Activated naive CD8-positive, alpha-beta T cell (primary cell): ENCODE measurements at regions not wholly inside any gene's neighbourhood (a gene's known extent, or its start where the extent isn't known, plus 50 kb on each side); places are given as distances from the start of the nearest gene placed in this dataset.

ENCODE experiments used
- H3K27ac Mint-ChIP-seq: one replicate; pipeline ENCODE4 v1.8.0; 2021; ENCODE audit warnings: mixed read lengths
- H3K27me3 Mint-ChIP-seq: one replicate; pipeline ENCODE4 v1.8.0; 2021; ENCODE audit warnings: mixed read lengths
- H3K36me3 Mint-ChIP-seq: one replicate; pipeline ENCODE4 v1.8.0; 2021; ENCODE audit warnings: mixed read lengths
- H3K4me1 Mint-ChIP-seq: one replicate; pipeline ENCODE4 v1.8.0; 2021; ENCODE audit warnings: low read depth, mixed read lengths
- H3K4me3 Mint-ChIP-seq: one replicate; pipeline ENCODE4 v1.8.0; 2021; ENCODE audit warnings: mild to moderate bottlenecking, mixed read lengths
- H3K9me3 Mint-ChIP-seq: one replicate; pipeline ENCODE4 v1.8.0; 2021; ENCODE audit warnings: low read depth, mixed read lengths

DNA sequence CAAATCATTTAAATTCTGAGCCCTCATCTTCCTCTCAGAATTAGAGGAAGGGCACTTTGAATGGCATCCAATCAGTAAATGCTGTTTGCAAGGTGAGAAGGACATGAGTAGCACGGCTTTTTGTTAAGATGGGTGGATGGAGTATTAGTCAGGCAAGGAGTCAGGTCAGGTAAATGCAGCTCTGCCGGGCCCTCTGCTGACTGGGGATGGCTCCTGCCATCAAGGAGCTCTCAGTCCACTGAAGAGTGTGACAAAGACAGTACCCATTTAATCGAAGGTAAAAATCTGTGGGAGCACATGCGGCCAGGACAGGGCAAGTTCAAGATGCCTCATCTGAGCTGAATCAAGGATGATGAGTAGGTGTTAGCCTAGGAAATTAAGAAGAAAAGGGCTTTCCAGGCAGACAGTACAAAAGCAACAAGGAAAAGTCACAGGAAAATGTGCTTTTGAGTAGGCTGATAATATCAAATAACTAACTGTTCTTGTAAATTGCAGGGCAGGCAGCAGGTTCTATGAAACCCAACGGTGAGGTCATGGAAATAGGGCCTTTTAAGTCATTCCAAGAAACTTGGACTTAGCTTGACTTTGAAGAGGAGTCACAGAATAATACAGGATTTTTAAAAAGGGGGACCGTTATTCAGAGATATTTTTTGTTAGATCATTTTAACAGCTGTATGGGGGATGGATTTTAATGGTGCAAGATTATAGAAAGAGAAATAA, 670.5 kb upstream of the ARGLU1 start:
- Mint-ChIP-seq H3K4me3 (no peak overlapping the region), H3K9me3 (no peaks in the 10 kb centered on the region), H3K27ac (no peak overlapping the region), H3K36me3 (no peaks in the 10 kb centered on the region), H3K4me1 (no peaks in the 10 kb centered on the region), H3K27me3 (peaks cover 2% of the 10 kb centered on the region)

DNA sequence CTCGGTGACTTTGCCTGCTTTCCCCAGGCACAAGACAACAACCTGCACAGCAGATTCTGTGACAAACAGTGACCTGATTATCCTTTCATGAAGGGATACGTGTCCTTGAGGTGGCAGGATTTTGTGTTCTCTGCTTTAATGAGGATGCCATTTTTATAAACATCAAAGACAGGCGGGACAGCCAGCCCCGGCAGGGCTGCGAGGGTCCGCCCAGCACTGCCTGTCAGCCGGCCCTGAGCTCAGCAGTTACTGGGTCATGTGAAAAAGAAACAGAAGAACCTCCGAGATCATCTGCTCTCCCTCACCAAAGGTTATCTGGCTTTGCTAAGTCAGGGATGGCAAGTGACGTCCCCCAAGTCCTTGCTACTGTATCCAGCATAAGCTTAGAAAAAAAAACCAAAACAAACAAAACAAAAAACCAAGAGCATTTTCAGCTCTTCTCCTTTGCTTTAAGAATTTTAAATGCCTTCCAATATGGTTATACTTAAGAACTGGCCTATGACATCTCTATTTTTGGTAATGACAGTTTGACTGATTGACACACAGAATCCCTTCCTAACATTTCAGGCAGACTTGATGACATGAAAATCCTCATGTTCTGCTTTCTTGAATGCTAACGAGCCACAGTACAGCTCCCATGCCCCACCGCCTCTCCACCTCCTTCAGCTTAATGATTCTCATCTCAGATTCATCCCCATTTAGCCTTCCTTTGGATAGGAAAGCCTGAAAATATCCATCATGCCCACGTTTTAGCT, 666.6 kb upstream of the ARGLU1 start:
- H3K4me3 Mint-ChIP-seq, result no peak overlapping the region
- H3K9me3 Mint-ChIP-seq, result no peaks in the 10 kb centered on the region
- H3K27me3 Mint-ChIP-seq, result no peaks in the 10 kb centered on the region
- H3K36me3 Mint-ChIP-seq, result no peaks in the 10 kb centered on the region
- H3K27ac Mint-ChIP-seq, result no peak overlapping the region
- H3K4me1 Mint-ChIP-seq, result no peaks in the 10 kb centered on the region

DNA sequence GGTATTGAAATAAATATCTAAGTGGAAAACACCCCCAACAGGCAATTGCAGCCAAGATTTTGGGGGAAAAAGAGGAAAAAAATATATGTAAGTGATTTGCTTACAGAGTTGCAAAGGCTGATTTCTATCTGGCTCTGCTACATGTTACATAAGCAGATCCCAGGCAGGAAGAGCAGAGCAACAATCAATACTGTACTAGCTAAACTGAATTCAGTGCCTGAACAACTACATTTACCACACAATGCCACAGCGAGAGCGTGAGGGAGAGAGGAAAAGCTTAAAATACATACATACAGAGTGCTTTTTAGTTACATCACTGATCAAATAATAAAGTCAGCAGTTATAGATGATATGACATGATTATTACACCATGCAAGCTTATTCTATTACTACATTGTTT, 665.6 kb upstream of the ARGLU1 start:
- Mint-ChIP-seq H3K27ac (no peak overlapping the region), H3K36me3 (no peaks in the 10 kb centered on the region), H3K4me1 (no peaks in the 10 kb centered on the region), H3K9me3 (no peaks in the 10 kb centered on the region), H3K4me3 (no peak overlapping the region), H3K27me3 (no peaks in the 10 kb centered on the region)

DNA sequence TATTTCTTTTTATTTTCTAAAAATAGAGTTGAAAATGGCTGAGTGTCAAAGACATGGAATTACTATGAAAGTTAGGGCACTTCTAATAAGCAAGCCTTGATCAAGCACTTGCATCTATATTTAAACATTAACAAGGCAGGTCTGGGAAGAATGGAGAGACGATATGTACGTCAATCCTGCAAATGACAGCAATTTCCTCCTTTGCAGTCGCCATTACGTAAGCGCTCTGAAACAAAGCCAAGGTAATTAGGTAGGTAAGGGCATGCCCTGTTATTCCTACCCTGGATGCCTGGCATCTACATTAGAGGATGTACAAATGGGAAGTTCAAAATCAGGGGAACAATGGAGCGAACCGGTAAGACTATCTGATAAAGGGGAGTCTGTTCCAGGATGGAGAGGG, 664.0 kb upstream of the ARGLU1 start:
- no peaks in the 10 kb centered on the region for H3K27me3 Mint-ChIP-seq
- no peaks in the 10 kb centered on the region for H3K4me1 Mint-ChIP-seq
- no peak overlapping the region for H3K27ac Mint-ChIP-seq
- no peak overlapping the region for H3K4me3 Mint-ChIP-seq
- no peaks in the 10 kb centered on the region for H3K36me3 Mint-ChIP-seq
- no peaks in the 10 kb centered on the region for H3K9me3 Mint-ChIP-seq

DNA sequence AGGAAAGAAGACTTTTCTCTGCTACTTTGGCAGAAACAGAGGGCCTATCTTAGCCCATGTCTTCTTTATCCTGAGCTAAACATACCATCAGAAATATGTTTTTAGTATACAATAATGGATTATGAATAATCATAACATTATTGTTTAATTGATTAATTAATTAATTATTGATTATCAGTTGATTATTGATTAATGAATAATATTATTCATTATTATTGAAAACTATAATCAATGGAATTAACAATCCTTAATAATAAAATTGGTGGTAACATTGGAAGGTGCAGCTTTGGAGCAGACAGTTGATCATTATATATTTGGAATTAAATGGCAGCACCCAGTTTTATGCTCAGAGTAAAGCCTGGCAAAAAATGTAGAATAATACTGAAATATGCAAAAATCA, 655.9 kb upstream of the ARGLU1 start:
- H3K9me3 Mint-ChIP-seq, result no peaks in the 10 kb centered on the region
- no peak overlapping the region for H3K4me3 Mint-ChIP-seq
- H3K27ac Mint-ChIP-seq, result no peak overlapping the region
- H3K27me3 Mint-ChIP-seq, result no peaks in the 10 kb centered on the region
- H3K36me3 Mint-ChIP-seq, result no peaks in the 10 kb centered on the region
- H3K4me1 Mint-ChIP-seq, result no peaks in the 10 kb centered on the region

DNA sequence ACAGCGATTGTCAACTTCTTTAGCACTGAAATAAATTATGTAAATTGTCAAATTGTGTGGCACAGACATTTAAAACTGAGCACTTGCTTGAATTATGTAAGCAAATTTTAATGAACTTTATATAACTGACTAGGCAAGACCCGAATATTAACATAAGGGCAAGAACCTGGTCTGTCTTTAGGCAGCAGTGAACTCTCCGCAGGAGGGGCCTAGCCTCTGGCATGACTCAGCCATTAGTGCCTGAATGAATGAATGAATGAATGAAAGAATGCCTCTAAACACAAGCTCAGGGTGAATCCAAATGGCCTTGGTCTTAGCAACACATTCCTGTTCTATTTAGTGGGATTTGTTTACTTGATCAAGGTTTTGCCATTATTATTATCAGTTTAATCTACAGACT, 654.7 kb upstream of the ARGLU1 start:
- Mint-ChIP-seq H3K9me3 (no peaks in the 10 kb centered on the region), H3K27ac (no peak overlapping the region), H3K36me3 (no peaks in the 10 kb centered on the region), H3K27me3 (no peaks in the 10 kb centered on the region), H3K4me1 (no peaks in the 10 kb centered on the region), H3K4me3 (no peak overlapping the region)

DNA sequence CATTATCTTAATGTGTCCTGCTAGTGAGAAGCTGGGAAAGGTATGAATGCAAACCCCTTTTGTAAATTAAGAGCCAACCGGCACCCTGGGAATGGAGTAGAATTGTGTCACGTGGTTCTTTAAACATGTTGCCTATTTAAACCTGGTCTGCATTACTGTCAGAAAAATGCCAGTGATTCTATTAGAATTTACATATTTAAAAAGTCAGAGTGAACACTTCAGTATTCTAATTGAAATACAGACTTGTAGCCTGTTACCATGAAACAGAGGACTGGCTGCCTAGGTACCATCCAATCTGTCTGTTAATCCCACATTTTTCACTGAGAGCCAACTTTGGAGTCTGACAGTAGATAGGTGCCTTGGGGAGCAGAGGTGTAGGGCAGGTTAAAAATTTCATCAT, 652.3 kb upstream of the ARGLU1 start:
- H3K27me3 Mint-ChIP-seq, result no peaks in the 10 kb centered on the region
- H3K9me3 Mint-ChIP-seq, result no peaks in the 10 kb centered on the region
- no peaks in the 10 kb centered on the region for H3K36me3 Mint-ChIP-seq
- no peak overlapping the region for H3K27ac Mint-ChIP-seq
- H3K4me3 Mint-ChIP-seq, result no peak overlapping the region
- H3K4me1 Mint-ChIP-seq, result no peaks in the 10 kb centered on the region

DNA sequence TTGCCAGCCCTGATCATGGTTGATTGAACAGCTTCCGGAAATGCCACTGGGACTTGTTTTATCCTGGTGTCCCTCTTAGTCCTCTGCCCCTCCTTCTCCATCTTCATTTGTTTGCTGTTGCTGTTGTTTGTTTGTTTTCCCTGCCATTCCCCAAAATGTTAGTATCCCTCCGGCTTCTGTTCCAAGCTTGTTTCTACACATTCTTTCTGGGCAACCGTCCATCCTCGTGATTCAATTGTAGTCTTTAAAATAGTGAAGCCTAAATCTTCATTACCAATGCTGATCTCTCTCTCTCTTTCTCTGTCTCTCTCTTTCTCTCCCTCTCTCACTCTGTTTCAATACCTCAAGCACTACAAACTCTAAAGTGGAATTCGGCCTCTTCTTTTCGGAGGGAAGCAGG, 649.3 kb upstream of the ARGLU1 start:
- Mint-ChIP-seq H3K27me3 (no peaks in the 10 kb centered on the region), H3K36me3 (no peaks in the 10 kb centered on the region), H3K4me1 (no peaks in the 10 kb centered on the region), H3K4me3 (no peak overlapping the region), H3K27ac (no peak overlapping the region), H3K9me3 (no peaks in the 10 kb centered on the region)

DNA sequence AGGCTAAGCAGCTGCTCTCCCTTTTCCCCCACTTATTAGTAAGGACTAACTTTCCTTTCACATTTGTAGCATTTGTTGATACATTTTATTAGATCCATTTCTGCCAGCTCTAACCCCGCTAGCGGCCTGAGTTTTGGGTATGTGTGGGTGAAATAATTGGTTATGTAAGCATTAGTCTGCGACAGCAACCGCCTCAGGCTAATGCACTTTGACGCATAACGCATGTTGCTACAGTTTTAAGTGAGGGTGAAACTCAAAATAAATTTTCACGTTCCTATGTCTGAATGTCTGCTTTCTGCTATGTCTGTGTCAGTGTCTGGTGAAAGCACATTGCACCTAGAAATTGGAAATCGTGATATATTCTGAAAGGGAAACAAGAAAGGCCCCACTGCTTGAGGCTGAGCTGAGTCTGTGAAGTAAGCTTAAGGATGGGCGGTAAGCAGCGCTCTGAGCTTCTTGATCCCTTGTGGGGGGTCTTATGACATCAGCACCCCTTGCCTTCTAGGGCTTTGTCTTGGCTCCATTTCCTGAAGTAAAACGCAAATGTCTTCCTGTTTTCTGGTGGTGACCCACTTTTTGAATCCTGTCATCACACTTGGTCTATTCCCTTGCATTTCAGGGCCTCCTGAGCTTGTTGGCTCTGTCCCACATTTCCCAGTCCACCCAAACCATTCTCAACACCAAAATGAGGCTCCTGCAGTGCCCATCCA, 648.3 kb upstream of the ARGLU1 start:
- Mint-ChIP-seq H3K4me1 (no peaks in the 10 kb centered on the region), H3K27ac (no peak overlapping the region), H3K36me3 (no peaks in the 10 kb centered on the region), H3K9me3 (no peaks in the 10 kb centered on the region), H3K27me3 (no peaks in the 10 kb centered on the region), H3K4me3 (no peak overlapping the region)

DNA sequence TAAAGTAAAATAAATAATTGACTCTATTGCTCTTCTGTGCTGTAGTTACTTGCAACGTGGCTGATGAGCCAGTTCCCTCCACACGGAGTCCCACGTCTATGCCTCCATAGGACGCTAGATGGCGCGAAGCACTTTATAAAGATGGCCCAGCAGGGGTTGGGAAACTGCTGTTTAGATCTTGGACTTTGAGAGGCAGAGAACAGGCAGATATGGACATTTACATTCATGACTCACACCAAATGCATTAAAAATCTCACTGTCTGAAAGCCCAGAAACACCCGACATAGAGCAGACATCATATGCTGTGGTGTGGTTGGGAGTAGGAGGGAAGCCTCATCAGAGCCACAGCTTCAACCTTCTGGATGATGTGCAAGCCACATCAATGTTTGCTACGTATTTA, 643.1 kb upstream of the ARGLU1 start:
- Mint-ChIP-seq H3K9me3 (no peaks in the 10 kb centered on the region), H3K4me3 (no peak overlapping the region)

DNA sequence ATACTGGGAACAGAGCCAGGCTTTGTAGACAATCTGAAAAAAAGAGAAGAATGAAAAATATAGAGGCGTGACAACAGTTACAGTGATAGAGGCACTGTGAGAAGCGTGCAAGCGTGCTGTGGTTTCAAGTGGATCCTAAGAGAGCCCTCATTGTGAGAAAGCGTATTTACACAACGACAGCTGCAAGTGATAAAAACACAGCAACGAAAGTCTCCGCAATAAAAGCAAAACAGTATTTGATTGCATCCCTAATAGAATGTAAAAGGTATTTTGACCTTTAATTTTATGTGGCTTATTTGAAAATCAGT, 642.7 kb upstream of the ARGLU1 start:
- Mint-ChIP-seq H3K4me1 (no peaks in the 10 kb centered on the region), H3K27me3 (no peaks in the 10 kb centered on the region), H3K9me3 (no peaks in the 10 kb centered on the region), H3K36me3 (no peaks in the 10 kb centered on the region), H3K27ac (no peak overlapping the region), H3K4me3 (no peak overlapping the region)

More for the DNA sequence above, 643.1 kb upstream of the ARGLU1 start:
- H3K27me3 Mint-ChIP-seq, result no peaks in the 10 kb centered on the region
- no peaks in the 10 kb centered on the region for H3K4me1 Mint-ChIP-seq
- no peaks in the 10 kb centered on the region for H3K36me3 Mint-ChIP-seq
- no peak overlapping the region for H3K27ac Mint-ChIP-seq

DNA sequence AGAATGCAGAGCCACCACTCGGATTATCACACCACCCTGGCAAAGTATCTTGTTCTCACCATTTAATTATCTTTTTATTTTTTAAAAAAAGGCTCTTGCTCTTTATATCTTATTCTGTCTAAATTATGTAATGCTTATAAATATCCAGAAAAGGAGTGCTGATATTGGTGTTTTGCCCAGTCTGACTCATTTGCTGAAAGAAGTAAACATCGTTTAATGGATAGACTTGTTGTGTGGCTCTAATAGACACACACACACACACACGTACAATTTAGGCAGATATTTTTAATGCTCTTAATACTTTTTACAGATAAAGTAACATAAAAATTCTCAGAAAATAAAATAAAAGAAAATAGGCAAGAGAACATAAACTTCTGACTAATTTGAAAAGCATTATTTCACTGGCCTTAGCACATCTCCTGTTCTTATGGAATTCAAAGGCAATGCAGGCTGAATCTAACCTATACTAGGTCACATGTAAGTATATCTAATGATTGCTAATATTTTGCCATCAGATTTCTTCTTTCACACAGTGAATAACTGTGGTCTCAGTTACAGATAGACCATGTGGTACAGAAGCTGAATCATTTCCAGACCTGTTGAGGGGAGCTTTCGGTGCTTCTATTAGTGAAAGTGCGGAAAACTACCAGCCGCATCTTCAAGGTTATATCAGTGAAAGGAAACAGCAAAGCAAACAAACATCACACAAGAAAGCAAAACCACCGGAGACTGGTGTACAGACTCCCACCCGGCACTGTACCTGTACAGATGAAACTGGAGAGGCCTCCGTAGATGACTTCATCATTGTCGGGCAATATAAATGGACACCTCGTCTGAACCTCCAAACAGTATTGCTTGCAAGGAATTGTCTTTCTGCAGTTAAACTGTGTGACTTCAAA, 642.1 kb upstream of the ARGLU1 start:
- Mint-ChIP-seq H3K36me3 (no peaks in the 10 kb centered on the region), H3K9me3 (no peaks in the 10 kb centered on the region), H3K27ac (no peak overlapping the region), H3K4me1 (no peaks in the 10 kb centered on the region), H3K27me3 (peaks cover 3% of the 10 kb centered on the region), H3K4me3 (no peak overlapping the region)

DNA sequence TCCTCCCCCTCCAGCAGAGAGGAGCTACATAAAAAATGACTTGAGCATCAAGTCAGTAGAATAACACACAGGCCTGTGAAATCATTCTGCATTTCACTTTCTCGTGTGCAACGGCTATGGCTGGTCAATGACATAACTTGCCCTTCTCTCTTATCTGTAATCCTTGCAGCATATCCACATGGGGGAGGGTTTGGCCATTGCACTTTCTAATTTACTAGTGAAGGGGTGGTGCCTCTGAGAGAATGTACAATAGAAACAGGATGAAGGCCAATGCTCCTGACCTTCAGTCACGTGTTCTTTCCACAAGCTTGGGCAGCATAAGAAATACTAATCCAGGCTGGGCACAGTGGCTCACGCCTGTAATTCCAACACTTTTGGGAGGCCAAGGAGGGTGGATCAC, 641.0 kb upstream of the ARGLU1 start:
- Mint-ChIP-seq H3K27ac (no peak overlapping the region), H3K4me1 (no peaks in the 10 kb centered on the region), H3K4me3 (no peak overlapping the region), H3K36me3 (no peaks in the 10 kb centered on the region), H3K9me3 (no peaks in the 10 kb centered on the region), H3K27me3 (peaks cover 3% of the 10 kb centered on the region)

DNA sequence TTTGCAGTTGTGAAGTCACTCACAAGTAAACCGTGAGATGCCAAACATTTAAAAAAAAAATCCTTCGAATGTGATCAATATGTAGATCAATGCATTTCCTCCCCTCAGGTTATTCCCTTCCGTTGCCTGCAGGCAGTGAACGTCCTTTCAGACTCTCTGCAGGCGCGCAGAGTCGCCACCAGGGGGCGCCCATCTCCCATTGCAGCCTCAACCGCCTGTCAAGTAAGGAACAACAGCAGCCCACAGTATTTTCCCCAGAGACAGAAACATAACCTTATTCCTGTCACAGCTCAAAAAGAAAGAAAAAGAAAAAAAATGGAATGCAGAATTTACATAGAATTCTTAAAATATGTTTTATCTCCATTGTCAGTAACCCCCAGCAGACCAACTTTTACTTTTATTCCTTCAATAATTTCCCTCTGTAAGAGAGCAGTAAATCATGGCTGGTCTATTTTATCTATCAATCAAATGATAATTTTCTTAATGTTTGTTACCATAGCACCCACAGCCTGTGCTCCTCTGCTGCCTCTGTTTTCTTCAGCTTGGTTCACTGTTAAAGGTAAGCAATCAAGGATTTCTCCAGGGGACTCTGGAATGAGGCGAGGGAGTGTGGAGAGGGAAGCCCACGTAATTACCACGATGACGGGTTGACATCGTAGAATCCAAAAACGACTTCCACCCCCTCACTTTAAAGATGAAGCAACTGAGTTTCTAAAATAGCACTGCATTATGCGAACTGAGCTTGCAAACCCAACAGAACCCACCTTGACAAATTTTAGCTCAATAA, 637.6 kb upstream of the ARGLU1 start:
- Mint-ChIP-seq H3K4me3 (no peak overlapping the region), H3K27ac (no peak overlapping the region), H3K4me1 (no peaks in the 10 kb centered on the region), H3K9me3 (no peaks in the 10 kb centered on the region), H3K36me3 (no peaks in the 10 kb centered on the region), H3K27me3 (peaks cover 4% of the 10 kb centered on the region)
